HG03520 (cell line): ENCODE measurements at regions not wholly inside any gene's neighbourhood (a gene's known extent, or its start where the extent isn't known, plus 50 kb on each side); places are given as distances from the start of the nearest gene placed in this dataset.

Source experiments
- ATAC-seq: cut with Tn5 transposase; IDR thresholded peaks from one replicate; pipeline ENCODE4 v1.9.1; 2021; ENCODE audit warnings: mild to moderate bottlenecking, moderate library complexity; ENCODE audit not compliant: unreplicated experiment

DNA sequence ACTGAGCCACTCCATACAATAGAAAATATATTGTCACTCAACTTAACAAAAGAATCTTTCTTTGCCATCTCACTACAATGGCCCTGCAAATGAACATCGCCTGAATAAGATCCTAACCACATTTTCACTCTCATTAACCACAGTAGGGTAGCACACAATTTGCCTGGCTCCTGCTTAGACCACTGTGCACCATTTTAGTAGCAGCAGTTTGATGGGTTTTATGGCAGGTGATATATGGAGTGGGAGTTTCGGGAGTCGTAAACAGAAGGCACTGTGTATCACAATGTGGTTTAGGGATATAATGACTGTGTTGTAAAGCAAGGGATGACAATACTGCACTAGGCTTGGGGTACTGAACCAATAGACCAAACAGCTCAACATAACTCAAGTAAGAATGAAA is 617.4 kb downstream of the BCL11A start:
- ATAC-seq = no peak

DNA sequence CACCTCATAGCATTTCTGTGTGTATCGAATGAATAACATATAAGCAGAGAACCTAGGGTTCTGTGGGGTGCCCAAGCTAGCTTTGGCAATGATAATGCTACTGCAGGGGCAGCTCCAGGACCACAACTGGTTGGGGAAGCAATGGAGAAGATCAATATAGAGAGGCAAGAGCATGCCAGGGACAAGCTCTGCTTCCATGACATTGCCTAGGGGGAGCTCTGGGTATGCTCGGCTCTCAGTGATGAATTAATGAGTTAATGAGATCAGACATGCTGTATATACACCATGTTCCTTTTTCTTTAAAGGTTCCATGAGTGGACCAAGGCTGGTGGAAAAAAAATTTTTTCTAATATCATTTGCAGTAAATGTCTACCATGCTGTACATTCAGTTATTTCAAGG is 618.4 kb downstream of the BCL11A start:
- ATAC-seq = no peak

DNA sequence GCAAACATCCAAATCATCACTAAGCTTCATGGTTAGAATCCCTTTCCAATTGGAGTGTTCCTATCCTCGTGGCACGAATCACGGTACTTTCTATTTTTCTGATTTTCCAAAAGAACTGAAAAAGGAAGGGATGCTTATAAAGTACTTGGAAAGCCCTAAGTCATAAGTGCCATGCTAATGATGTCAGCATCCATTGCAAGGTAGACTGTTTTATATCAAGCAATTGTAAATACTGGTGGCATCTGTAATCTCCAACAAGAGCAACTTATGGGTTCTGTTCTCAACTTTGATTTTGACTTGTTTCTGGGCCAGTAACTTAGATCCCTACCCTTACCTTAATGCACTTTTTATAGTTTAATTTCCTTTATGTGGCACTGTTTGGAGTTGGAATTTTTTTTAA is 619.5 kb downstream of the BCL11A start:
- ATAC-seq = no peak

DNA sequence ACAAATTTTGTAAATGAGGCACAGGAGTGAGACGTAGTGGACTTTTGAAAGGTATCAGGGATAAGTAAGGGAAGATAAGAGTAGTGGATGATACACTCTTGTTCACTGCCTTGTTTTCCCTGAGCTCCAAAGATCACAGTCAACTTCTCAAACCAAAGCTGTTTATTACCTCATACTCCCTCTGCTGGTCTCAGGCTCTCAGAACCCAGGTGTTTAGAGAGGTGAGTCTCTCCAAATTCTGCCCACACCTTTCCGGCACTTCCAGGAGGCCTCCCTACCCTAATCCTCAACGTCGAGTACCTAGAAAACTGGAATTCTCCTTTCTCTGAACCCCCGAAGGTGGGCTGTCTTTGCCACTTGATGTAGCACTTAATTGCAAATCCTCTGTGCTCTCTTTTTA is 621.1 kb downstream of the BCL11A start:
- ATAC-seq = no peak

DNA sequence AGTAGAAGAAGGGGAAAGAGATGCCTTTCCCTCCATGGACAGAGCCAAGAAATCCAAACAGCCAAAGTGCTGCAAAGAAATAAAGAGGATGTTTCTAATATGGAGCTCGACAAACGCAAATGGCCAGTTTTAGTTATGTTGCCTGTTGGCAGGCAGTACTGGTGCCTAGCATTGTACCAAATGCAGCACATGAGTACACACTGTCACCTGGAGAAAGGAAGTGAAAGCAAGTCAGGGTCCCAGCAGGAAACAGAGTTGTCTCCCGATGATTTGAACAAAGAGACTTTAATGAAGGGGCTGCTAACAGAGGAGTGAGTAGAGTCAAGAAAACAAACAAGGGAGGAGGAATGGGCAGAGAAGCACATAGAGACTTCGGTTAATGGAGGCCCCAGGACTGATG is 623.0 kb downstream of the BCL11A start:
- ATAC-seq = no peak

DNA sequence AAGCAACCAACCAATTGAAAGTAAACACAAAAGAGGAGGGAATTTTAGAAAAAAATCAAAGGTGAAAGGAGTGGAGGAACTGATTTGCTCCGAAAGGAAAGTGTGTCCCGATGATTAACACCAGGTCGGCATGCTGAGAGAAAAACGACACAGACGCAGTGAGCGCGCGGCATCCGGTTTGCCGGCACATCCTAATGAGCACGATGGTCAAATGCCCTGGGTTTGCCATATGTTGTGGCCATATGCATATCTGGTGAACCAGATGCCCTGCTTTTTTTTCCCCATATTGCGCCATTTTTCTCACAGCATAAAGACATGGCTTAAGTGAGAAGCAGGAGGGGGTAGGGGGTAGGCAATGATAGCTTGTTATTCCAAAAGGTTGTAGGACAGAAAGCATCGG is 626.7 kb downstream of the BCL11A start:
- no peak for ATAC-seq

DNA sequence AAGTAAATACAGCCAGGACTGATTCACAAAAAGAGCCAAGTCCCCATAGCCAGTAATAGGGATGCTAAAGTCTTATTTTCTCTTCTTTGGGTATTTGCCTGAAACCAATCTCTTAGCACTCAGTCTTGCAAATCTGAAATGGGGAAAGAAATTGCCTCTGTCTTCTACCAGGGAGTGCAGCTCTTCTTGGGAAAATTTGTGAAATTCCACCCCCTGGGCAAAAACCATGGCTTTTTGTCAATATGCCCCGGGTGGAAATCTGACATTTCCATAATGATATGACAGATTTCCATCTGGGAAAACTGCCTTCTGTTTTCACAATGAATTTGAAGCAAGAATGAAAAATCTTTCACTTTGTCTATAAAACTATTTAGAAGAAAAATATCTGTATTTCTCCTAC is 628.1 kb downstream of the BCL11A start:
- ATAC-seq = no peak

DNA sequence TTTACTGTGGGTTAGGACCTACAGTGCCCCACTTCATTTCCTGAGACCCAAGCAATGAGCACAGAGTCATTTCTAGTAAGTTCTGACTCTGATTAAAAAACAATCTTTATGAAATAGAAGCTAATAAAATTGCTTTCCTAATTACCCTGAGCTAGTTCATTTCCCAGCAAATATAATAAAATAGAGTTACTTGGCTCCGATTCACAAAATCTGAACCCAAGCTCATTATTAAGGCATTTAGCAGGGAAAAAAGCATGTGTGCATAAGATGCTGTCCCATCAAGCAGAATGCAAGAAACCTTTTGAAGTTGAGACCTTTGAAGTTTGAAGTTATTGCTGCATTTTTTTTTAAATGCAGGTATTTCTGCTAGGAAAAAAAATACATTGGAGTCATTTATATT is 629.1 kb downstream of the BCL11A start:
- no peak for ATAC-seq

DNA sequence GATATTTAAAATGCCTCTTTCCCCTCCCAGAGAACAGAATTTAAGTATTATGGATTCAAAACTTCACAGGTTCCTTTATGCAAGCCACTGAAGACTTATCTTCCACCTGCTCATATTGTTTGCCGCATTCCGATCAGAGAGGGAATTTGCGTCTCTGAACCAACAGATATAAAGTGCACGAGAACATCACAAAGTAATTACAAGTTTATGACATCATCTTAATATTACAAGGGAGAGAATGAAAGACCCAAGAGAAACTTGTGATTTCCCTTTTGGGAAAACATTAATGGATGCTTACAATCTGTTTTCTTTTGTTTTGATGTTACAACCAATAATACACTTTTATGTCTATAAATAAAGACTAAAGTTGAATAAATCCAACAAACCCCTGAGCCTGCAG is 631.0 kb downstream of the BCL11A start:
- ATAC-seq = no peak

DNA sequence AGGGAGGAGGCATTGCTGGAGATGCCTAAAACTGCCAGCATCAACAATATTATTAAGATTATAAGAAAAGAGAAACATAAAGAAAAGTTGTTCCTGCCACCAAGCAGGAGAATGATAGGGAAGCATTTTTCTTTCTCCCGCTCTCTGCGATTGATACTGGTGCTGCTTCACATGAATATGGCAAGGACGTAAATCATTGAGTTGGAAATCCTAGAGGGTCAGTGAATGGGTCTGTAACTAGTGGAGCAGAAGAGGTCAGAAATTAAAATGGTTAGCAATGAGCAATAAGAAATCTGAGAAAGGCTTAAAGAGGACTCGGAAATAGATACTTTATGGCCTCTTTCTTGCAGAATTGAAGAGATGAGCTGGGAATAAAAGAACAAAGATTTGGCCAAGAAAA is 631.7 kb downstream of the BCL11A start:
- ATAC-seq = no peak

DNA sequence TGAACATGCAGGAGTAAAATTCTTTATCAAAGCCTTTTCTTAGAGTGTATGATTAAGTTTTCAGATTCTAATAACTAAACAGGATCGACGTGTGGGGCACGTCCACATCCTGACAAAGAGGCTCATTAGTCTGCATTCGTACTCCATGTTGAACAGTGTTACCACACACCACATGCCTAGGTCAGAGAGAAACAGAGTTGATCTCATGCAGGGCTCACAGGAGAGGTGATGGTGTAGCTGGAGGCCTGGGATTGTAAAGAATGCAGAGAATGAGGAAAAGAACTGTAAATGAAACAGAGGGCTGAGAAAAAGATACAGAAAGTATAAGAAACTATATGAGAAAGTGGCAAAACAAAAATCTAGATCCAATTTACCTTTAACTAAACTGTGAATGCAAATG is 632.5 kb downstream of the BCL11A start:
- ATAC-seq = no peak

DNA sequence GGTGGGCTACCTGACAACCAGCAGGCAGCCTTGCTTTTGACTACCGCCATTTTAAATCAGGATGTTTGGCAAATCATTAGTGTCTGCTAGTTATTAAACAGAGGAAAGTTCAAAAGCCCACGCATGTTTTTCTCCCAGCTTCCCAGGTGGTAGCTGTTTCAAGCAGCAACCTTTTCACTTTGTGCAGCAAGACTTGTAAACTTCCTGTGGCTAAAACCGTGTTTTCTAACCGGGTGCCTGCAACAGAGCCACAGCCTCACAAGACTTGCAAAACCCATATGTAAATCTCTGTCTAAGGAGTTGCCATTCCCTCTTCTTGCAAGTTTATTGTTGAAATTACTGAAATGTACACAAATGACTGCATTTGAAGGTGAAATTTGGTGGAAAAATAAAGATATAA is 633.1 kb downstream of the BCL11A start:
- no peak for ATAC-seq

DNA sequence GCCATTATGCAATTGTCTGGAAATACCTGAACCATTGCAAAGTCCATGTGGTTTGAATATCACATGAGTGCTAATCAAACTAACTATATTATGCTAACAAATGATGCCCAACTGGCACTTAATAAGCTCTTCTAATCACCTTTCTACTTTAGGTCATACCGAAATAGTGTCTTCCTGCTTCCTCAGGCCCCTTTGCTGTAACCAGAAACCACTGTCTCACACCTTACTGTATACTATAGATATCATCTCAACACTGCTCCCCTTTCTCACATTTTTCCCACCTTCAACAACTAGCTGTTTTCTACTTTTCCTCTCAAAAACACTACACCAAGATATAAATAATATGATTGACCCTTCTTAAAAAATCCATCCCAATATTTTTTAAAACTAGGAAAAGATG is 633.9 kb downstream of the BCL11A start:
- ATAC-seq = no peak

DNA sequence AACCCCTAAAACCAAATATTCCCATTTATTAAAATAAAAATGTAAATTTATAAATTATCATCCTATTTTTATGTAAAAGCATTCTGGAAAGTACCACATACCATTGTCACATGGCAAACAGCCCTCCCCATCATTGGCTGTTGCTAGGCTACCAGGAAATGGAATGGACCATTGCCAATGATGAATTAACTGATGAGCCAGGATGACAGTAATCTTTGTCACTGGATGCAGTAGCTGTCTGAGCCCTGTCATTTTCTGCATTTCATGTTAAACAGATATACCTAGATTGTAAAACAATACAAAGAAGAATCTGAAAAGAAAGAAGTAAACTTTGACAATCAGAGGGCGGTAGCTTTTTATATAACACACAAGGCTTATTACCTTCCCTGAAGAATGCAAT is 641.4 kb downstream of the BCL11A start:
- no peak for ATAC-seq

DNA sequence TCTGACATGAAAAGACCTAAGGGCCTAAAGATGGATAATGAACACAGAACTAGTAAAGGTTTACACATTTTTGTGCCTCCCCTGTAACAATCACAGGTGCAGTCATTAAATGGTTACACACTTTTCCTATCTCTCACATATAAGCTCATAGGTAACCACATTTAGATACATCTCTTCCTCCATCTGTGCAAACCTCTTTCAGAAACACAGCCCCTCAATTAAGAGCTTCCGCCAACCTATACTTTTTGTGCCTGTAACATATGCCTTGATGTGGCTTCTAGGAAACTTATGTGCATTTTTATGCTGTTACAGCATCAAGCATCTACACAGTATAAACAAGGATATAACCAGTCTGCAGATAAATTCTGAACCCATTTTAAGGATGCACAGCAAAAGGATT is 643.3 kb downstream of the BCL11A start:
- no peak for ATAC-seq

DNA sequence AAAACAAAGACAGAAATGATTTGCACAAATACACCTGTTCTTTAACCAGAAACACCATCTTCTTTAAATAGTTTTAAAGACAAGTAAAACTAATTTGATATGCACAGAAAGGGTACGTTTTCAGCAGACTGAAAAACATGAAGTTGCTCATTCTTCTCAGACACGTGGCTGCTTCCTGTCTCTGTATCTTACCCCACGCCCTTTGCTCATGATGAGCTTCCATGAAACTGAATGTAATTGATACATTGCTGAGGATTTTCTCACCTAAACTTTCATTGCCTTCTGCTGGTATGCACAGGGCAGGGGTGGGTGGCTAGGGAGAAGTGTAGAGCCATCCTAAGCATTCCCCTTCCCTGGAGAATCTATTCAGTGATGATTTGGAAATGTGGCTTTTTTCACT is 644.3 kb downstream of the BCL11A start:
- ATAC-seq = no peak

DNA sequence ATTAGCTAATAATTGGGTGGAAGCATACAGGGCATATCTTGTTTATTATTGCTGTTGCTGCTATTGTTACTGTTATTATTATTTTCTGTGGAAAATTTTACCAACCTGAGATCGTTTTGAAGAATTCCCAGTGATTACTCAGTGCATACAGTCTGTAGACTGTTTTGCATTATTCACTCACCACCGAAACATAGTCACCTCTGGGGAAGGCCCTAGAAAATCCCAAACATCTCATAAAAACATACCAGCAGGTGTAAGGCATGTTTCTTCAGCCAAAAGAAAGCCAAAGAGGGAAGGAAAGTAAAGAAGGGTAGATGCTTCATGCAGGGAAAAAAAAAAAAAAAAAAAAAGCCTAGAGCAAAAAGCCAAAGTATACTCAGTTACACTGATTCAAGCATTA is 647.7 kb downstream of the BCL11A start:
- ATAC-seq = no peak

DNA sequence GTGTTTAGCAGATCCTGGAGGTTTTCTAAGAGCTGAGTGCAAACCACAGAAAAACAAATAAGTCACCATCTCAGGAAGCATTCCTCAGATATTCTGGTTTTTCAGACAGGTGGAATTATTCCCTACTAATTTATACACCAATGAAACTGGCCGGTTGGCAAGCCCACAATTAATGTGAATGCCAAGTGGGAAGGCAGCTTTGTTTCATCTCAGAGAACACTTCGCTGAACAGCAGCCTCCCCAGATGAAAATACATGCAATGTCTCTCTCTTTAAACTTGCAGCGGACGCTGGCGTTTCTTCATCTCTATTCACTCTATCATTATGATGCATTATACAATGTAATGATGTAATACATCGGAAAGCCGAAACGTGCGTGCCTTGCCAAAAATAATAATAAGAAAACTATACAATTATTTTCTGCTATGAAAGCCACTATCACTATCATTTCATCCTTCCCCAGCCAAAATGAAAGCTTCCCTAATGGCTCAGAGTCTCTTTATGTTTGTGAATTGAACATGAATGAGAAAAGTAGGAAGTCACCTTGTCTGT is 649.4 kb downstream of the BCL11A start:
- no peak for ATAC-seq

DNA sequence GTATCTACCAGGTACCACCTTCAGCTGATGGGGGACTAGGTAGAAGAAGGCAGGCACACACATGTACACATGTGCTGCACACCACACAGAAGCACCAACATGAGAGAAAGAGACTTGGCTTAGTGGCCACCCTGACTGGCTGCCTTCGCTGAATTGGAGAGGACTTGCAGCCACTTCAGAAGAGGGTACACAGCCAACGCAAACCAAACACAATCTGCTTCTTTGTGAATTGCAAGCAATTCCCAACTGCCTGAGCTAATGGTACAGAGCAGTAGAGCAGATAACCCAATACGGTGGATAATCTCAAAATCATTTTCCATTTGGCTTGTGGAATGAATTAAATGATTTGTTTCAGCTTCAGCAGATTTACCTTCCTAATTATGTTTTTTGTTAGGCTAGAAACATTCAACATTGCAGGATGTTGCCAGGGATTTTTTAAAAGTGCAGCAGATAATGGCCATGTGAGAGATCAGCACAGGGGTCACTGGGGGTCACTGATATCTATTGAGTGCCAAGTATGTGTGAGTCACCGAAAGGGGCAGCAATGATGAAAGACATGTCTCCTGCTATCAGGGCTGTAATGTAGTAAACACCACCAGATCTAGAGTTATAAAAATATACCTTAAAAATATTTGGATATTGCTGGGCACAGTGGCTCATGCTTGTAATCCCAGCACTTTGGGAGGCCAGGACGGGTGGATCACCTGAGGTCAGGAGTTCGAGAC is 652.6 kb downstream of the BCL11A start:
- no peak for ATAC-seq

DNA sequence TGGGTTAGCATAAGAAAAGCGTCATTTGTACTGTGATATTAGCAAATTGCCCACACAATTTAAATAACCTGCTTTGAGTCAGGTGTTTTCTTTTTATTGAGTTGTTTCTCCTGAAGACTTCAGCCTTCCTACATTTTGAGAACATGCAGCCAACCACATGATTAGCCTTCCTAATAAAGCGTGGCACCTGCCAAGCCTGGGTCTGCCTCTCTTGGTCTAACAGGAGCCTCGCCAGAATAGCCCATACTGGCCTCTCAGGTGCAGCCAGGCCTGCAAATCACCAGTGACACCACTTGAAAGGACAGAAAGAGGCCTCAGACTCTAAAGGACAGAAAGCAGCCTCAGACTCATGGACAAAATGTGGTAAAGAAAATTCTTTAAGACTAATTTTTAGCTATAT is 653.8 kb downstream of the BCL11A start:
- no peak for ATAC-seq

DNA sequence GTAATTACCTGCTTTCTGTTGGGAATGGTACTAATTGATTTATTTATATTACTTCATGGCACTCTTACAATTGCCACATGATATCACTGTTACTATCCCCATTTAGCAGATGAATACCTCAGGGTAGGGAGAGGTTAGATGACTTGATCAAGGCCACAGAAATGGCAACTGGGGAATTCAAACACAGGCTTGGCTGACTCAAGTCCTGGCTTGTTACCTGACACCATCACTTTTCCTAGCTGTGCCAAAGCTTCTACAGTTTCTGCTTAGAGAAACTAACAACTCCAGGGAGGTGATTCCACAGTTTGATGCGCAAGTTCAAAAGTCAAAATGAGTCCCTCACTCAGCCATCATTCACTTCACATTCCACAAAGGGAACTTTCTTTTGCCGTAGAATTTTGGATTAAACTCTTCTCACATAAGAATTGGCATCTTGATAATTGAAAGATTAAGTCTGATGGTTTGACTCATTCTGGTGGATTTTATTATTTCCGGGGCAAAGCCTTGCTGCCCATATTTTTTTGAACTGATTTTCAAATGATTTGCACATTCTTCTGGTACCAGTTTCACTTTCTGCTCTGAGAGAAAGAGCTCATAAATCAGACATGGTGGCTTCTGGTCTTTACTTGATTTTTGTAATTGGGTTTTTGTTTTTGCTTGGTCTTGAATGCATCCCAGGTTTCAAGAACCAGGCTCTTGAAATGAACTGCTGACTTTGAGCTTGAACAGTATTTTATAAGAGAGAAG is 656.8 kb downstream of the BCL11A start:
- ATAC-seq = no peak

DNA sequence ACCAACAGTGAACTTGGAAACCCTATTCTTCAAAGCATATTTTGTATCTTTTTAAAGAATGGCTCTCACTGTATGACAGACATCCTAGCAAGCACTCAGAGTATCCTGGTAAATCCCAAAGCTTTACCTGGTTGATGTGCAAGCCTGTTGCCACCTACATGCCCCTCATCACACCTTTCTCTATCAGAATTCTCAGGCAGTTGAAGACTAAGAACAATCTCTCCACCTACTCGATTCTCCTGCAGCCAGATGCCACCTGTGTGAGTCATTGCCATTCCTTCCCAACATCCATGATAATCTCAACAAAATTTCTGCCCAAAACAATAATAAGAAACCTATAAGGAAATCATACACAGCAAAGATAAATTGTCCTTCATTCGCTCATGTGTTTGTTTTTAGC is 659.8 kb downstream of the BCL11A start:
- no peak for ATAC-seq
